H9 (cell line): ENCODE measurements at regions not wholly inside any gene's neighbourhood (a gene's known extent, or its start where the extent isn't known, plus 50 kb on each side); places are given as distances from the start of the nearest gene placed in this dataset.
A peak's percentile ranks its signal among the peaks of the same experiment; 100 is the strongest.

Experiments
- DNase-seq: peaks from one replicate; pipeline ENCODE4 v3.0.0-alpha.2; 2017
- H2AFZ ChIP-seq: one replicate; pipeline ENCODE4 v1.6.1; 2013; ENCODE audit warnings: mild to moderate bottlenecking, low read length, control low read depth, moderate library complexity
- H2AK5ac ChIP-seq: 2 replicates; pipeline ENCODE4 v1.6.1; 2013; ENCODE audit warnings: low read length, control low read depth, mixed read lengths; ENCODE audit not compliant: insufficient read length
- H2BK120ac ChIP-seq: one replicate; pipeline ENCODE4 v1.6.1; 2013; ENCODE audit warnings: low read depth, mild to moderate bottlenecking, low read length, control low read depth, inconsistent platforms; ENCODE audit not compliant: poor library complexity, severe bottlenecking
- H2BK12ac ChIP-seq: 2 replicates; pipeline ENCODE4 v1.6.1; 2013; ENCODE audit warnings: low read length, control low read depth, mixed read lengths, low read depth; ENCODE audit not compliant: insufficient read length
- H2BK15ac ChIP-seq: 2 replicates; pipeline ENCODE4 v1.6.1; 2013; ENCODE audit warnings: low read depth, low read length, control low read depth
- H2BK20ac ChIP-seq: one replicate; pipeline ENCODE4 v1.6.1; 2013; ENCODE audit warnings: low read depth, mild to moderate bottlenecking, low read length, control low read depth, inconsistent platforms; ENCODE audit not compliant: poor library complexity, severe bottlenecking
- H2BK5ac ChIP-seq: 2 replicates; pipeline ENCODE4 v1.6.1; 2013; ENCODE audit warnings: low read length, control low read depth, mixed read lengths; ENCODE audit not compliant: insufficient read length
- H3K14ac ChIP-seq: 2 replicates; pipeline ENCODE4 v1.6.1; 2013; ENCODE audit warnings: low read length, control low read depth; ENCODE audit not compliant: insufficient read depth
- H3K18ac ChIP-seq: 2 replicates; pipeline ENCODE4 v1.6.1; 2013; ENCODE audit warnings: low read depth, mild to moderate bottlenecking, mixed read lengths, low read length, control low read depth; ENCODE audit not compliant: insufficient read length
- H3K23ac ChIP-seq: 2 replicates; pipeline ENCODE4 v1.6.1; 2013; ENCODE audit warnings: low read length, control low read depth, mixed read lengths, low read depth; ENCODE audit not compliant: insufficient read length
- H3K23me2 ChIP-seq: 2 replicates; pipeline ENCODE4 v1.6.1; 2013; ENCODE audit warnings: low read depth, mild to moderate bottlenecking, mixed read lengths, low read length, control low read depth; ENCODE audit not compliant: insufficient read length, poor library complexity, severe bottlenecking
- H3K27ac ChIP-seq: 2 replicates; pipeline ENCODE4 v1.5.1; 2013; ENCODE audit warnings: low read length, control low read depth, mixed read lengths, low read depth; ENCODE audit not compliant: insufficient read length
- H3K27me3 ChIP-seq: 2 replicates; pipeline ENCODE4 v1.6.1; 2013; ENCODE audit warnings: low read length, control low read depth, inconsistent platforms; ENCODE audit not compliant: insufficient read depth
- H3K4ac ChIP-seq: 2 replicates; pipeline ENCODE4 v1.6.1; 2013; ENCODE audit warnings: low read depth, mild to moderate bottlenecking, control low read depth, inconsistent platforms, low read length, moderate library complexity
- H3K4me1 ChIP-seq: 2 replicates; pipeline ENCODE4 v1.6.1; 2013; ENCODE audit warnings: low read length, control low read depth, inconsistent platforms; ENCODE audit not compliant: insufficient read depth
- H3K4me2 ChIP-seq: 2 replicates; pipeline ENCODE4 v1.6.1; 2013; ENCODE audit warnings: low read length, control low read depth, mixed read lengths; ENCODE audit not compliant: insufficient read length, insufficient read depth
- H3K56ac ChIP-seq: 2 replicates; pipeline ENCODE4 v1.6.1; 2013; ENCODE audit warnings: low read depth, mild to moderate bottlenecking, mixed read lengths, low read length, control low read depth; ENCODE audit not compliant: insufficient read length
- H3K79me1 ChIP-seq: 2 replicates; pipeline ENCODE4 v1.6.1; 2013; ENCODE audit warnings: low read depth, mild to moderate bottlenecking, moderate library complexity, low read length, control low read depth, inconsistent platforms; ENCODE audit not compliant: insufficient read depth, poor library complexity, severe bottlenecking
- H3K79me2 ChIP-seq: 2 replicates; pipeline ENCODE4 v1.6.1; 2013; ENCODE audit warnings: low read length, control low read depth, inconsistent platforms; ENCODE audit not compliant: insufficient read depth
- H3K9ac ChIP-seq: 2 replicates; pipeline ENCODE4 v1.6.1; 2013; ENCODE audit warnings: low read length, control low read depth, mixed read lengths; ENCODE audit not compliant: insufficient read length; ENCODE audit errors: extremely low read depth
- H3K9me3 ChIP-seq: one replicate; pipeline ENCODE4 v1.6.1; 2013; ENCODE audit warnings: low read depth, low read length, inconsistent platforms; ENCODE audit not compliant: control insufficient read depth
- H3T11ph ChIP-seq: one replicate; pipeline ENCODE4 v1.6.1; 2013; ENCODE audit warnings: mild to moderate bottlenecking, low read length, control low read depth, inconsistent platforms
- H4K20me1 ChIP-seq: one replicate; pipeline ENCODE4 v1.6.1; 2013; ENCODE audit not compliant: control insufficient read depth, insufficient read length, insufficient read depth
- H4K5ac ChIP-seq: 2 replicates; pipeline ENCODE4 v1.6.1; 2013; ENCODE audit warnings: low read depth, mild to moderate bottlenecking, mixed read lengths, low read length, control low read depth; ENCODE audit not compliant: insufficient read length
- H4K8ac ChIP-seq: replicated peaks from 2 replicates; pipeline ENCODE4 v1.6.1; 2013; ENCODE audit warnings: low read length, control low read depth, mixed read lengths, low read depth; ENCODE audit not compliant: insufficient read length
- H4K91ac ChIP-seq: 2 replicates; pipeline ENCODE4 v1.6.1; 2013; ENCODE audit warnings: low read depth, mild to moderate bottlenecking, moderate library complexity, mixed read lengths, low read length, control low read depth; ENCODE audit not compliant: insufficient read length
- H3K27ac Mint-ChIP-seq, 3 experiments: 2 replicates in 2 of 3; 3 replicates in 1 of 3; pipeline ENCODE4 v1.8.0; 2020 to 2021; ENCODE audit warnings: mixed read lengths in 3 of 3, mild to moderate bottlenecking in 1 of 3, moderate library complexity in 1 of 3
- H3K27me3 Mint-ChIP-seq: 2 replicates; pipeline ENCODE4 v1.8.0; 2021; ENCODE audit warnings: low read depth, mild to moderate bottlenecking, moderate library complexity, mixed read lengths
- H3K36me3 Mint-ChIP-seq, 3 experiments: 2 replicates in 2 of 3; 3 replicates in 1 of 3; pipeline ENCODE4 v1.8.0; 2020 to 2021; ENCODE audit warnings: low read depth in 3 of 3, mixed read lengths in 3 of 3; ENCODE audit not compliant: insufficient read depth in 1 of 3
- H3K4me1 Mint-ChIP-seq, 2 experiments: 2 replicates each; pipeline ENCODE4 v1.8.0; 2020; ENCODE audit warnings: mixed read lengths in 2 of 2
- H3K4me3 Mint-ChIP-seq, 2 experiments: 2 replicates in 1 of 2; 3 replicates in 1 of 2; pipeline ENCODE4 v1.8.0; 2020 to 2021; ENCODE audit warnings: mild to moderate bottlenecking in 2 of 2, mixed read lengths in 2 of 2, moderate library complexity in 1 of 2
- H3K9me3 Mint-ChIP-seq, 2 experiments: 2 replicates in 1 of 2; 3 replicates in 1 of 2; pipeline ENCODE4 v1.8.0; 2020; ENCODE audit warnings: mild to moderate bottlenecking in 2 of 2, mixed read lengths in 2 of 2, moderate library complexity in 1 of 2
- WGBS: extraction: QIAGEN DNeasy Blood & Tissue Kit; methylation state at CpG from one replicate; pipeline ENCODE4 v1.1.7; 2013; ENCODE audit warnings: missing lambda C conversion rate, low lambda C conversion rate, mixed read lengths; ENCODE audit not compliant: insufficient read length; ENCODE audit errors: extremely low coverage; 5-methylcytosine and 5-hydroxymethylcytosine counted together
- TF ChIP-seq, protein P1 (sequence below): fragments of 200-600 bp; sonication (generic); conservative IDR thresholded peaks from 3 replicates; pipeline ENCODE4 v1.8.0; 2021; ENCODE audit warnings: antibody characterized with exemption, mild to moderate bottlenecking

DNA sequence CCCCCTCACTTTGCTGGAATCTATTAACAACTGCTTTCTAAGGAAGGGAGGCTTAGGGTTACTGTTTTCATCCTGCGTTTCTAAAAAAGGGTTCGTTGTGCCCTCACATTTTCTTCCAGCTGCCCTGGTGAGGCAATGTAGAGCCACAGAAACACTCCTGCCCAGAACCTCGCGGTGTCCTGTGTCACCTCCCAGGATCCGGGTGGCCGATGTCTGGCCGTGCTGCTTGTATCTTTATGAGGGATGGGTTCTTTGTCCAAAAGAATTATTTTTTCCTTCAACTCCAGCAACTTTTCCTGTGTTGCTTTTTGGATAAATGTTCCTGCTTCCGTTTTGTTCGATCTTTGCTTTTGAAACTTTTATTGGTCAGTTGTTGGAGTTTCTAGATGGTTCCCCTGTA lies 291.8 kb upstream of the HS6ST1 start:
- H3K4ac ChIP-seq = no peak overlapping the region
- H2BK15ac ChIP-seq = no peak overlapping the region
- H3K79me1 ChIP-seq = no peaks in the 10 kb centered on the region
- H3K23ac ChIP-seq = no peak overlapping the region
- no CpG with 5 or more reads among the region's 9 CpGs for WGBS
- H2BK5ac ChIP-seq = no peak overlapping the region
- H3K36me3 Mint-ChIP-seq = no peaks in the 10 kb centered on the region
- no peak overlapping the region for H4K8ac ChIP-seq
- no peaks in the 10 kb centered on the region for H3K4me1 ChIP-seq
- no peak for DNase-seq
- peak overlapping the region in 1 of 3 experiments; percentile 21; a peak in 1 of 7 replicates for H3K27ac Mint-ChIP-seq
- no peak overlapping the region for H4K5ac ChIP-seq
- peaks cover 4% of the 10 kb centered on the region in 2 experiments; a peak in 2 of 4 replicates for H3K4me1 Mint-ChIP-seq
- H2AFZ ChIP-seq = no peak overlapping the region
- H3K79me2 ChIP-seq = no peaks in the 10 kb centered on the region; the same call in 1 of the 2 replicates
- H3K27me3 Mint-ChIP-seq = peaks cover 1% of the 10 kb centered on the region
- no peak overlapping the region for H3T11ph ChIP-seq
- no peak overlapping the region for H3K18ac ChIP-seq
- no peak overlapping the region for H2BK20ac ChIP-seq
- peaks cover 0 to 4% of the 10 kb centered on the region in 2 experiments; a peak in 3 of 5 replicates for H3K9me3 Mint-ChIP-seq
- H3K4me2 ChIP-seq = no peak overlapping the region
- peaks cover 6% of the 10 kb centered on the region for H4K20me1 ChIP-seq
- no peaks in the 10 kb centered on the region for H3K9me3 ChIP-seq
- H4K91ac ChIP-seq = no peak overlapping the region
- TF ChIP-seq, protein P1, sequence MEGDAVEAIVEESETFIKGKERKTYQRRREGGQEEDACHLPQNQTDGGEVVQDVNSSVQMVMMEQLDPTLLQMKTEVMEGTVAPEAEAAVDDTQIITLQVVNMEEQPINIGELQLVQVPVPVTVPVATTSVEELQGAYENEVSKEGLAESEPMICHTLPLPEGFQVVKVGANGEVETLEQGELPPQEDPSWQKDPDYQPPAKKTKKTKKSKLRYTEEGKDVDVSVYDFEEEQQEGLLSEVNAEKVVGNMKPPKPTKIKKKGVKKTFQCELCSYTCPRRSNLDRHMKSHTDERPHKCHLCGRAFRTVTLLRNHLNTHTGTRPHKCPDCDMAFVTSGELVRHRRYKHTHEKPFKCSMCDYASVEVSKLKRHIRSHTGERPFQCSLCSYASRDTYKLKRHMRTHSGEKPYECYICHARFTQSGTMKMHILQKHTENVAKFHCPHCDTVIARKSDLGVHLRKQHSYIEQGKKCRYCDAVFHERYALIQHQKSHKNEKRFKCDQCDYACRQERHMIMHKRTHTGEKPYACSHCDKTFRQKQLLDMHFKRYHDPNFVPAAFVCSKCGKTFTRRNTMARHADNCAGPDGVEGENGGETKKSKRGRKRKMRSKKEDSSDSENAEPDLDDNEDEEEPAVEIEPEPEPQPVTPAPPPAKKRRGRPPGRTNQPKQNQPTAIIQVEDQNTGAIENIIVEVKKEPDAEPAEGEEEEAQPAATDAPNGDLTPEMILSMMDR = no peak
- no peak overlapping the region for H3K14ac ChIP-seq
- H3K27me3 ChIP-seq = no peaks in the 10 kb centered on the region
- H2AK5ac ChIP-seq = no peak overlapping the region
- H3K27ac ChIP-seq = no peak overlapping the region
- no peak overlapping the region for H3K56ac ChIP-seq
- H2BK12ac ChIP-seq = no peak overlapping the region
- no peak overlapping the region for H3K9ac ChIP-seq
- no peak overlapping the region for H2BK120ac ChIP-seq
- no peak overlapping the region for H3K4me3 Mint-ChIP-seq
- H3K23me2 ChIP-seq = no peaks in the 10 kb centered on the region
